ENCODE measurements at regions not wholly inside any gene's neighbourhood (a gene's known extent, or its start where the extent isn't known, plus 50 kb on each side); places are given as distances from the start of the nearest gene placed in this dataset.
"Not testable (repeated sequence)": the region's sequence is repeated elsewhere in the genome, so short reads cannot be mapped to it uniquely, and the experiment has no call there.

GRCh38 chr13:58352100-58352499 lies 720.6 kb downstream of the PCDH17 start:
- not testable (repeated sequence) for TF ChIP-seq CTCF (IDR thresholded peaks at IDR 0.05; ENCODE audit: low read depth, low read length, poor library complexity, severe bottlenecking); EZH2phosphoT487 (IDR thresholded peaks at IDR 0.05; ENCODE audit: borderline replicate concordance, low read length)

All from DOHH2 (cell line).